Mononuclear cell (primary cell): ENCODE measurements at regions not wholly inside any gene's neighbourhood (a gene's known extent, or its start where the extent isn't known, plus 50 kb on each side); places are given as distances from the start of the nearest gene placed in this dataset.
"Not testable (repeated sequence)": the region's sequence is repeated elsewhere in the genome, so short reads cannot be mapped to it uniquely, and the experiment has no call there.

ENCODE experiments used
- H3K27me3 ChIP-seq: 2 replicates; pipeline ENCODE4 v1.6.0; 2011; ENCODE audit warnings: low read length, control low read depth; ENCODE audit not compliant: insufficient read depth
- H3K4me1 ChIP-seq: 2 replicates; pipeline ENCODE4 v1.5.1; 2011; ENCODE audit warnings: mild to moderate bottlenecking, low read length, control low read depth; ENCODE audit not compliant: insufficient read depth
- H3K4me3 ChIP-seq: 2 replicates; pipeline ENCODE4 v1.5.1; 2011; ENCODE audit warnings: mild to moderate bottlenecking, low read length, moderate library complexity
- H3K9me3 ChIP-seq: 2 replicates; pipeline ENCODE4 v1.5.1; 2011; ENCODE audit warnings: low read depth, mild to moderate bottlenecking, control low read depth, low read length

- no peaks in the 10 kb centered on the region for H3K9me3 ChIP-seq
- H3K27me3 ChIP-seq, result no peaks in the 10 kb centered on the region
- H3K4me3 ChIP-seq, result no peak overlapping the region
- peaks cover 10% of the 10 kb centered on the region for H3K4me1 ChIP-seq
Observed at GRCh38 chr9:108776920-108777639, 78.7 kb downstream of the ACTL7B start.

GRCh38 chr9:108775901-108776306, 79.9 kb downstream of the ACTL7B start:
- H3K27me3 ChIP-seq, result no peaks in the 10 kb centered on the region
- H3K9me3 ChIP-seq, result no peaks in the 10 kb centered on the region
- H3K4me3 ChIP-seq, result no peak overlapping the region
- H3K4me1 ChIP-seq, result peaks cover 1% of the 10 kb centered on the region

- H3K27me3 ChIP-seq, H3K4me1 ChIP-seq, H3K9me3 ChIP-seq, H3K4me3 ChIP-seq: not testable (repeated sequence)
Observed at GRCh38 chr9:108774088-108774487, 81.7 kb downstream of the ACTL7B start.

GRCh38 chr9:108772301-108772894, 83.4 kb downstream of the ACTL7B start:
- Histone ChIP-seq H3K27me3 (no peaks in the 10 kb centered on the region), H3K9me3 (peaks cover 5% of the 10 kb centered on the region), H3K4me3 (no peak overlapping the region), H3K4me1 (no peaks in the 10 kb centered on the region)

- H3K4me1 ChIP-seq, result peaks cover 6% of the 10 kb centered on the region
- H3K27me3 ChIP-seq, result no peaks in the 10 kb centered on the region
Observed at GRCh38 chr9:108768744-108769143, 87.0 kb downstream of the ACTL7B start.

GRCh38 chr9:108766626-108767161, 89.1 kb downstream of the ACTL7B start:
- Histone ChIP-seq H3K27me3 (no peaks in the 10 kb centered on the region), H3K4me1 (peaks cover 7% of the 10 kb centered on the region)

More at GRCh38 chr9:108768744-108769143, 87.0 kb downstream of the ACTL7B start:
- Histone ChIP-seq H3K9me3 (peaks cover 5% of the 10 kb centered on the region), H3K4me3 (no peak overlapping the region)

GRCh38 chr9:108765265-108765664, 90.5 kb downstream of the ACTL7B start:
- Histone ChIP-seq H3K4me1 (peaks cover 11% of the 10 kb centered on the region), H3K9me3 (peaks cover 5% of the 10 kb centered on the region), H3K4me3 (no peak overlapping the region), H3K27me3 (no peaks in the 10 kb centered on the region)

More at GRCh38 chr9:108766626-108767161, 89.1 kb downstream of the ACTL7B start:
- Histone ChIP-seq H3K9me3 (peaks cover 5% of the 10 kb centered on the region), H3K4me3 (no peak overlapping the region)

GRCh38 chr9:108762348-108763055, 93.3 kb downstream of the ACTL7B start:
- H3K4me3 ChIP-seq, result no peak overlapping the region
- no peaks in the 10 kb centered on the region for H3K9me3 ChIP-seq
- H3K27me3 ChIP-seq, result no peaks in the 10 kb centered on the region
- H3K4me1 ChIP-seq, result peaks cover 11% of the 10 kb centered on the region

- Histone ChIP-seq H3K27me3 (no peaks in the 10 kb centered on the region), H3K4me3 (no peak overlapping the region), H3K4me1 (peaks cover 8% of the 10 kb centered on the region), H3K9me3 (no peaks in the 10 kb centered on the region)
Observed at GRCh38 chr9:108761655-108762347, 94.0 kb downstream of the ACTL7B start.

- peaks cover 5% of the 10 kb centered on the region for H3K4me1 ChIP-seq
- H3K4me3 ChIP-seq, result no peak overlapping the region
- H3K27me3 ChIP-seq, result no peaks in the 10 kb centered on the region
- no peaks in the 10 kb centered on the region for H3K9me3 ChIP-seq
Observed at GRCh38 chr9:108760841-108761240, 94.9 kb downstream of the ACTL7B start.

- Histone ChIP-seq H3K27me3 (no peaks in the 10 kb centered on the region), H3K4me3 (no peak overlapping the region), H3K4me1 (peaks cover 5% of the 10 kb centered on the region), H3K9me3 (no peaks in the 10 kb centered on the region)
Observed at GRCh38 chr9:108759835-108760234, 96.0 kb downstream of the ACTL7B start.

GRCh38 chr9:108759399-108759798, 96.4 kb downstream of the ACTL7B start:
- no peaks in the 10 kb centered on the region for H3K27me3 ChIP-seq
- no peak overlapping the region for H3K4me3 ChIP-seq
- peaks cover 5% of the 10 kb centered on the region for H3K4me1 ChIP-seq
- no peaks in the 10 kb centered on the region for H3K9me3 ChIP-seq

- Histone ChIP-seq H3K27me3 (no peaks in the 10 kb centered on the region), H3K4me3 (no peak overlapping the region), H3K4me1 (peaks cover 5% of the 10 kb centered on the region), H3K9me3 (no peaks in the 10 kb centered on the region)
Observed at GRCh38 chr9:108756746-108757490, 98.9 kb downstream of the ACTL7B start.

- no peak overlapping the region for H3K4me3 ChIP-seq
- H3K4me1 ChIP-seq, result no peaks in the 10 kb centered on the region
- H3K27me3 ChIP-seq, result no peaks in the 10 kb centered on the region
- H3K9me3 ChIP-seq, result no peaks in the 10 kb centered on the region
Observed at GRCh38 chr9:108755979-108756378, 99.8 kb downstream of the ACTL7B start.
